Activated CD8-positive, alpha-beta memory T cell treated with anti-CD3 and anti-CD28 coated beads for 36 hours (primary cell): ENCODE measurements at regions not wholly inside any gene's neighbourhood (a gene's known extent, or its start where the extent isn't known, plus 50 kb on each side); places are given as distances from the start of the nearest gene placed in this dataset.
"Not testable (repeated sequence)": the region's sequence is repeated elsewhere in the genome, so short reads cannot be mapped to it uniquely, and the experiment has no call there.

Source experiments
- CTCF ChIA-PET: fragments of 350-600 bp; sonication (Branson Sonifier 250); formaldehyde crosslinking; loops from one replicate; lab custom pipeline; 2021; ENCODE audit warnings: antibody characterized with exemption; lab: Charles Lee
- POLR2A ChIA-PET: fragments of 350-600 bp; sonication (Branson Sonifier 250); formaldehyde crosslinking; loops from one replicate; lab custom pipeline; 2021; ENCODE audit warnings: antibody characterized with exemption; lab: Charles Lee

DNA sequence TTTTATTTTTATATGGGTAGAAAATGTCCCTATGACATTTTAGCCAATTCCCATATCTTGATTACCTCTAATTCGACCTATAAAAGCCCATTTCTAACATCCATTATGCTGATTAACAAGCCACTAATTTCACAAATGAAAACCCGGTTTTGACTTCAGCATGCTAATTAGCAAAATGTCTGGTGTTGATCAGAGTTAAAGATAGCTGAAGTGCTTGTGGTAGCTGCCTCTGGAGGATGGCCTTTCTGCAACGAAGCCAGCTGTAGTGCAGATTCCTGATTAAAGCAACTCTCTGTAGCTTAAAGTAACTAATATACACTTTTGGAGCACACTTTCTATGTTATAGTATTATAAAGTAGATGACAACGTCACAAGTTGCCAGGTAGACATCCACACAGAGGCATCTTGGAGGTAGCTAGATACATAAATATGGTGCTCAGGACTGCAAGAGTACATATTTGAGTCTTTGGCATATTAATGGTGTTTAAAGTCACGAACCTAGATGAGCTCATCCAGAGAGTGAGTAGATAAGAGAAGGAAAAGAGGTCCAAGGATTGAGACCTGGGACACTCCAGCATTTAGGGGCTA is 239.5 kb downstream of the BRINP2 start:
- CTCF ChIA-PET: no interaction called here
- POLR2A ChIA-PET: no interaction called here

DNA sequence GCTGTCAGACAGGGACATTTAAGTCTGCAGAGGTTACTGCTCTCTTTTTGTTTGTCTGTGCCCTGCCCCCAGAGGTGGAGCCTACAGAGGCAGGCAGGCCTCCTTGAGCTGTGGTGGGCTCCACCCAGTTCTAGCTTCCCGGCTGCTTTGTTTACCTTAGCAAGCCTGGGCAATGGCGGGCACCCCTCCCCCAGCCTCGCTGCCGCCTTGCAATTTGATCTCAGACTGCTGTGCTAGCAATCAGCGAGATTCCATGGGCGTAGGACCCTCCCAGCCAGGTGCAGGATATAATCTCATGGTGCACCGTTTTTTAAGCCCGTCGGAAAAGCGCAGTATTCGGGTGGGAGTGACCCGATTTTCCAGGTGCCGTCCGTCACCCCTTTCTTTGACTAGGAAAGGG is 235.6 kb downstream of the BRINP2 start:
- CTCF ChIA-PET, POLR2A ChIA-PET: not testable (repeated sequence)

DNA sequence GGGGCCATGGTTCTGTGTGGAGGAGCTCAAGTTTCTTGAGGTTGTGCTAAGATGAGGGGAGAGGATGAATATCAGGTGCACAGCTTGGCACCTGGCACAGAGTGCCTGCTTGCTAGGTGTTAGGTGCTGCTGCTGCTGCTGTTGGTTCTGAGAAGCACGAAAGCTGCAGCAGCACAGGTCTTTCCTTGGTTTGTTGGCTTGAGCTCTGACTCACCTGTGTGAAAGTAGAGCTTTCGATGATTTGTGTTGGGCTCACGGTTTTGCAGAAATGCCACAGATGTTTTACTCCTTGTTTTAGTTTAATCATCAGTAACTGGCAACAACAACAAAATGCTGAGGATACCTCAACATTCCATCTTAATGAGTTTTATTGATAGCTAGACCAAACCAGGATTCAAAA is 221.6 kb downstream of the BRINP2 start:
- CTCF ChIA-PET: no interaction called here
- POLR2A ChIA-PET: interaction anchor here (0.5 kb wide), 1 partner anchor 293 kb away, joined by 4 read pairs; no protein-coding TSS in a partner anchor

DNA sequence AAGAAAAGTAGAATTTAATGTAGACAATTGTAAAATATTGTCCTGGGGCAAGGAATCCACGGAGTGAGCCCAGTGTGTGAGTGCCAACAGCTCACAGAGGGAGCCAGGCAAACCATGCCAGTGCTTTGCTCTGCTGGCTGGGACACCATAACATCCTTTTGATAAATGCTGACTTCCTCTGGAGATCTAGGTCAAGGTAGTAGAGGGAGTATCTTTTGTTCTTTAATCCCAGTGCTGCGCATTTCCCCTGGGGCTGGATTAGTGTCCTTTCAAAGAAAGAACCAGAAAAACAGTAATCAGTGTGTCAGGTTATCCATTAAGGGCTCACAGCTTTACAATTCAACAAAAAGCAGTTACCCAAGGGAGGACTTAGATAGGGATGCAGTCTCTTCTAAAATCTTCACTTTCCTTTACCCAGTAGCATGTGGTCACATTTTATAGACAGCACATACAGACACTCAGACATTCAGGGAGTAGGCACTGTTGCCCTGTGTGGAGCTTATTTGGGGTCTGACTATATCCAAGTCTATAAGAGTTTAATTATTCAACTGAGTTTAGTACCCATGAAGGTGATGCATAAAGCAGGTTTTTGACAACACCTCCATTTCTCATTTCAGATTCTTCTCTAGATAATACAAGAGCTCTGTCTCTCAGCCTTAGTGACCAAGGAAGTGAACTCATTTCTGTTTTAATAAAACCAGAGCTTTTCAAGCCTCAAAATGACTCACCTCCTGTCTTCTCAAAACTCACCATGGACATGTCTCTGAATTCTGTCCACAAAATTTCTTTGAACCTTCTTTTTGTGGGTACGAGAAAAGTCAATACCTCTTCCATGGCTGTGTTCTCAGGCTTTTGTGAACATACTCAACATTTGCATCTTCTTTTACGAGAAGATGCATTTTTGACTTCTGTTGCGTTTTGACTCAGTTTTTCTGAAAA is 215.3 kb downstream of the BRINP2 start:
- CTCF ChIA-PET: no interaction called here

DNA sequence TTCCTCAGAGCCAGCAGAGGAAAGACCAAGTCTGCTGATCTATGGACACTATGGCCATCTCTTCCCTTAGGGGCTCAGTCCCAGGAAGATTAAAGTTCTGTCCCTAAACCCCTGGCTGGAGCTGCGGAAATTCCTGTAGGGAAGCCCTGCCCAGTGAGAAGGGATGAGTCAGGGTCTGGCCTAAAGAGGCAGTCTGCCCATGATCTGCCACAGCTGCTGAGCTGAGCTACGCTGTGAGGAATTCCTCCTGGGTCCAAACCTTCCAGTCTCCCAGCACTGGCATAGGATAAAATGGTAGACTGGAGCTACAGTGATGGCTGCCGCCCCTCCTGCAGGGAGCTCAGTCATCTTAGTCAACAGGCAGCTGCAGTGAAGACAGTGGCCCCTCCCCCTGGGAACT is 213.7 kb downstream of the BRINP2 start:
- POLR2A ChIA-PET: no interaction called here
- CTCF ChIA-PET: no interaction called here

More for the DNA sequence above, 215.3 kb downstream of the BRINP2 start:
- POLR2A ChIA-PET: no interaction called here

DNA sequence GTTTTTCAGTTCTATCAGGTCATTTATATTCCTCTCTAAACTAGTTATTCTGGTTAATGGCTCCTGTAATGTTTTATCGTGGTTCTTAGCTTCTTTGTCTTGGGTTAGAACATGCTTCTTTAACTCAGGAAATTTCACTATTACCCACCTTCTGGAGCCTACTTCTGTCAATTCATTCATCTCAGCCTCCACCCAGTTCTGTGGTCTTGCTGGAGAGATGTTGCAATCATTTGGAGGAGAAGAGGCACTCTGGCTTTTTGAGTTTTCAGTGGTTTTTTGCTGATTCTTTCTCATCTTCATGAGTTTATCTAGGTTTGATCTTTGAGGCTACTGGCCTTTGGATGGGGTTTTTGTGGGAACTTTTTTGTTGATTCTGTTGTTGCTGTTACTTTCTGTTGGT is 213.0 kb downstream of the BRINP2 start:
- POLR2A ChIA-PET: no interaction called here

DNA sequence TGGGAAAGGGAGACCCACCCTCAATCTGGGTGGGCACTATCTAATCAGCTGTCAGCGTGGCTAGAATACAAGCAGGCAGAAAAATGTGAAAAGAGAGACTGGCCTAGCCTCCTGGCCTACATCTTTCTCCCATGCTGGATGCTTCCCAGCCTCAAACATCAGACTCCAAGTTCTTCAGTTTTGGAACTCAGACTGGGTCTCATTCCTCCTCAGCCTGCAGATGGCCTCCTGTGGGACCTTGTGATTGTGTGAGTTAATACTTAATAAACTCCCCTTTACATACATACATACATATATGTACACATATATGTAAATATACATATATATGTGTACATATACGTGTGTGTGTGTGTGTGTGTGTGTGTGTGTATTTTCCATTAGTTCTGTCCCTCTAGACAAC is 207.1 kb downstream of the BRINP2 start:
- CTCF ChIA-PET: no interaction called here
- POLR2A ChIA-PET: no interaction called here

More for the DNA sequence above, 213.0 kb downstream of the BRINP2 start:
- CTCF ChIA-PET: no interaction called here

DNA sequence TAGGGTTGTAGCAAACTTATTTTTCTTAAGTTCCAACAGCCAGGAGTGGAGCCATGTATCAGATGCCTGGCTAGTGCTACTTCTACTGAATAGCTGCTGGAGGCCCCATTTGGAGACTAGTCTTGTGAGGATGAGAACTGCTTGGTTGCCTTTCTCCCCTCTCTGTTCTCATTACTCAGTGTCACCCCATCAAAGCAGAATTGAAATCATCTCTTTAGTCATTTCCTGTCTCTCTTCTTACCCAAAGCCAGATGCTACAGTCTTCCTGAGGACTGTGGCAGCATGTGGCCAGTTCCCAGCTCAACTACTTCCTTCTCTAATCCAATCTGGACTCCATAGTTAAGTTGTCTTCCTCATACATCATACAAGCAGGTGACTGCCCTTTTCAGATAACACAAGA is 197.5 kb downstream of the BRINP2 start:
- POLR2A ChIA-PET: no interaction called here
- CTCF ChIA-PET: no interaction called here

DNA sequence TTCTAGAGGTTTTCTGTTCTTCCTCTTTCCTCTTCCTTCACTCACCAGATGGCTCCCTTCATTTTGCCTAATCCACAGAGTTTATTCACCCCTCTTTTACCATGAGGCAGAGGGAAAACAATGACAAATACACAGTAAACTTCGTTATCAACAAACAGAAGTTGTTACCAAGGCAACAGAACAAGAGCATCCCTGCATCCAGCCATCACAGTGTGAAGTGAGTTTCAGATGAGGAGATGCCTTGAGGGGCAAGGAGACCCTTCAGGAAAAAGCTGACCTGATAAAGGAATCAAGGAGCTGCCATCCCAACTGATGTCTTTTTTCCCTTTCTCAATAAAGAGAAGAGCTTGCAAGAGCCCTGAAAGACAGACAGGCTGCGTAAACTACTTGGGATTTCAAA is 195.3 kb downstream of the BRINP2 start:
- ChIA-PET POLR2A (no interaction called here), CTCF (no interaction called here)

DNA sequence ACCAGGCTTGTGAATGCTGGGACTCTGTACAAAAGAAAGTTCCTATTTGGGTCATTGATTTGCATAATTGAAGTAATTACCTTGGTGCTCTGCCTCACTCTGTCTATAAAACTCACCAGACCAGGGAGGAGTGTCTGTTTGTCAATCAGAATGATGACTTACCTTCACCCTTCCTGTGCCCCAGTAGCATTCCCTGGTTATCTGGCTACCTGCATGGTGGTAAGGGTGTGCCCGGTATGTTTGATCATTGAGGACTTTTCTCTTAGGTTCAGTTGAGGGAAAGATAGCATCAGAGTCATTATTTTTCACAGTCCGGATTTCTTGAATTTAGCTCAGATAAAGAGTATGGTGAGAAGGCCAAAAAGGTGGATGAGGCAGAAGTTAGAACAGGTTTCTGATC is 190.0 kb downstream of the BRINP2 start:
- POLR2A ChIA-PET: no interaction called here
- CTCF ChIA-PET: no interaction called here

DNA sequence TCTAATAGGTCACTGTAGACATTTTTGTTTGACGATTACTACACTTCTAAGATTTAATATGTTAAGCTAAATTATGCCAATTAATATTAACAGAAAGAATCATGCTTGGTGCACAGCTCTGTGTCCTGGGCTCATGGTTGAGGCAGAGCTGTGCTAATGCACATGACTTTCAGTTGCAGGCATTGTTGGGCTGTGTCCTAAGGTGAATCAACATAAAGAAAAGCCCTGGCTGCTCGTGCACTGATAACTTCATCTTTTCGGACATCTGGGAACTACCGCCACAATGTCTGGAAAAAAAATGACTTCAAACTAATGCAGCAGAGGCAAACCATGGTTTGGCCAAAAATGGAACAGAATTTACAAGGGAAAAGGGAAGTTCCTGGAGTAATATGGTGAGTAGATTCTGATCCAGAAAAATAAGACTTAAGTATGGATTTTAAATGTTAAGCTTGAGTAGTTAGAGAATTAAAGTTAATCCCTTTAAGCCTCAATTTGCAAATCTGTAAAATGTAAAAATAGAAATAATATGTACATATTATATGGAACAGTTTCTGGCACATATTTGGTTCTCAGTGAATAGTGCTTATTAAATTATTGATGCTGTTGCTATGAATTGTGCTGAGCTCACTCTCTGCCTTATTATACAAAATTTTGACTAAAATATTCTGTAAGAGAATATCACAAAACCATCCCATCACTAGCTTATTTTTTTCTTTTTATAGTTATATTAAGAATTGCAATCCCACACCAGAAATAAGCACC is 186.1 kb downstream of the BRINP2 start:
- ChIA-PET POLR2A (no interaction called here), CTCF (no interaction called here)

DNA sequence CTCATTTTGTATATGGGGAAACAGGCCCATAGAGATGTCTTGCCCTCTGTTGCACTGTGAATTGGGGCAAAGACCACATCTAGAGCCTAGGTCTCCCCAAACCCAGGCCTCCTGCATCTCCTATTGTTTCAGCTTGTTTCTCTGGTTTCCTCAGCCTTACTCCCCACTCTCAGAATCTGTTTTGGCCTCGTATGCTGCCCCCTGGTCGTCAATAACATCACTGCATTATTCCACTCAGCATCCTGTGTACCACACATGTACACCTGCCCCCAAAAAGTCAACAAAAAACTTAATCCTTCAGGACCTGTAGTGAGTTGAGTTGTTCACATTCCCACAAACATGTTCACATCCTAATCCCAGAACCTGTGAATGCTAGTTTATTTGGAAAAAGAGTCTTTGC is 184.8 kb downstream of the BRINP2 start:
- ChIA-PET CTCF (no interaction called here), POLR2A (no interaction called here)

DNA sequence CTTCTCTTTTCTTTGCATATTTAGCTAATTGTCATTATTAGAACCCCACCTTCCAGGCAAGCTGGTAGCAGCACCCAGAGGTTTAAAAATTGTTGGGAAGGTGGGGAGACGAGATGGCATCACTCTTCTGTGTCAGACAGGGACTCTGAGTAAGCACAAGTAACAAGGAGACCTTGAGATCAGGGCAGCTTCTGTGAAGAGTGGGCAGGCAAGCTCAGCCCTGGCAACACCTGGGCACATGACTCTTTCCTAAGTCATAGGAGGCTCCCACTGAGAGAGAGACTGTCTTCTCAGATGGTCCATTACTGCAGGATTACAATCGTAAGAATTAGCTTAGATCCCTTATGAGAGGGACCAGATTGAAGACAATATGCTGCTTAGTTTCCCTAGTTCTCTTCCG is 183.5 kb downstream of the BRINP2 start:
- ChIA-PET POLR2A (no interaction called here), CTCF (no interaction called here)

DNA sequence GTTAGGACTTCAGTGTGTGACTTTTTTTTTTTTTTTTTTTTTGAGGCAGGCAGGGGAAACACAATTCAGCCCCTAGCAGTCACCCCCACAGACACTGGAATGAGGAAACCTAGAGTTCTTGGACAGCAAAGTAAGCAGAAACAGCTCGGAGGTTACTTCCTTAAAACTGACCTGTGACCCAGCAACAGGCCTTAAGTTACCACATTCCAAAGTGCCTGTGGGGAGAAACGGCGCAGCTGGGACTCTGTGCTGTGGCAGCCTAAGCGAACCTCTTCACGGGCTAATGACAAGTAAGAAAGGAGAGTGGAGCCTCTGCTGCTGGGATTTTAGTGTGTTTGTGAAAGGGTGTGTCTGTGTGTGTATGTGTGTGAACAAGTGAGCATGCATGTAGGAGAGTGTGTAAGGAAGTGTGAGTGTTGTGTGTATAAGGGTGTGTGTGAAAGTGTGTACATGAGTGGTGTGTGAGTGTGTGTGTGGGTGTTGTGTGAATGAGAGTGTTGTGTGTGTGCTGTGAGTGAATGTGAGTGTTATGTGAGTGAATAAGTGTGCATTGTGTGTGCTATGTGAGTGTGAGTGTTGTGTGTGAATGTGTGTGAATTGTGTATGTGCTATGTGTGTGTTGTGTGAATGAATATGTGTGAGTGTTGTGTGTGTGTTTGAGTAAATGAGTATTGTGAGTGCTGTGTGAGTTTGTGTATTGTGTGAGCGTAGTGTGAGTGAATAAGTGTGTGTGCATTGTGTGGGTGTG is 180.8 kb downstream of the BRINP2 start:
- ChIA-PET CTCF (no interaction called here), POLR2A (no interaction called here)

DNA sequence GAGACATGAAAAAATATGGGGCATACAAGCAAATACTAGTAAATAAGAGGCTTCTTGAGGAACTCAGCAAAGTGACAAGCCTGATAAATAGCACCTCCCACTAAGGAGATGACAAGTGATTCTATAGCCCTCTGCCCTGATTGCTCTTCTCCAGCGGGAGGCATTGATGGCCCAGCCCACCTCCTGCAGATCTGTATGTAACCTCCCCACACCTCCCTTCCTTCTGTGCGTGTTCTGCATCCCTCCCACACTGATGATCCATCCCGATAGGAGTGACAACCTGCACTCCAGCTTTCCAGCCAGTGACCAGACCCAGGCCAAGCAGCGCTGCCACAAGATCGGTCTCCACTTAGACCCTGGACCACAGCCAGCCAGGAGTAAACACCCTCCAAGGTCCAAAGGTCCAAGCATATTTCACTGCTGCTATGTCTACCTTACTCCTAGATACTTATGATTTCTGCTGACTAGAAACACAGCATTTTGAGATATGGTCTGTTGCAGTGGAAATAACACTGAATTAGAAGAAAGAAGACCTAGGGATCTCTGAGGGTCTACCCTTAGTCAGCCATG is 176.1 kb downstream of the BRINP2 start:
- CTCF ChIA-PET: no interaction called here

DNA sequence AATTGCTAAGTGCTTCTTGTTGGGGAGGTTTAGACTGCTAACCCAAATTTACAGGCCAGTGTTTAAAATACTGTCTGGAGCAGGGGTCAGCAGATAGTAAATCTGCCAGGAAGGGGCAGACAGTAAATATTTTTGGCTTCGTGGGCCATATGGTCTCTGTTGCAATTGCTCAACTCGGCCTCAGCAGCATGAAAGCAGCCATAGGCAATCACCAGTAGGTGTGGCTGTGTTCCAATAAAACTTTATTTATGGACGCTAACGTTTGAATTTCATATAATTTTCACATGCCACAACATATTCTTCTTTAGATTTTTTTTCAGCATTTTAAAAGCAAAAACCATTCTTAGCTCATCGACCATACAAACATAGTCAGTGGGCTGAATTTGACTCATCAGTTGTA is 172.7 kb downstream of the BRINP2 start:
- CTCF ChIA-PET: no interaction called here
- POLR2A ChIA-PET: no interaction called here

More for the DNA sequence above, 176.1 kb downstream of the BRINP2 start:
- POLR2A ChIA-PET: no interaction called here

DNA sequence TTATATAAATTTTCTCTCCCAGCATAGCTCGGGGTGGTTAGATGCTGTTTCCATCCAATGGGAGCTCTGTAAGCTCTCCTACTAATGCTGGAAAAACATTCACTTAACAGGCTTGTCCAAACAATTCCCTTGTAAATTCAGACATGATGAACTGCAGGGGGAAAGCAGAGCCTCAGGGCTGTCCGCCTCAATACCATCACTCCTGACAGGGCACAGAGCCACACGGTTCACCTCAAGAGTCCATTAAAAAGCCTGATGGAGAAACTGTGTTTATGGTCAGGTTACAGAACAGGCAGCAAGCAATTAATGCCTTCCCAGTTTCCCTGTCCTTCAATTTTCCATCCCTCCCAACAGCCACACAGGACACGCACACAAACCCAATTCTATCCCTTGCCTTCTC is 171.0 kb downstream of the BRINP2 start:
- ChIA-PET POLR2A (no interaction called here), CTCF (no interaction called here)

DNA sequence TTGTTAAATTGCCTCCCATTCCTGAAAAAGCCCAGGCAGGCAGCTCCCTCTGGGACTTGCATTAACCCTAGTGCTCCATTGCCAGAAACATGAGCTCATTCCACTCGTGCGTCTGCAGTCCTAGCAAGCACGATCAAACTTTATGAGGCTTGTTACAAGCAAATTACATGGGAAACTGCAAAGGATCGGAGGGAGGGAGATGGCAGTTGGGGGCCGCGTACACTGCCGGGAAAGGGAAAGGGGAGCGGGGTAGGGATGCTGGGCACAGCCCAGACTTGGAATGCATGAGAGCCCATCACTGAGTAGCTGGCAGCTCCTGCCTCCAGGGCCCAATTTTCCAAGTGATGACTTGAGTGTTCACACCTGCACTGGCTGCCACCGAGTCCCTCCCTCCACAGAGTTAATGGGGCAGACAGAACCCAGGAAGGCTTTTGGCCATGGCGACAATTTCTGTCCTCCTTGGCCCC is 169.9 kb downstream of the BRINP2 start:
- CTCF ChIA-PET: no interaction called here
- POLR2A ChIA-PET: no interaction called here

DNA sequence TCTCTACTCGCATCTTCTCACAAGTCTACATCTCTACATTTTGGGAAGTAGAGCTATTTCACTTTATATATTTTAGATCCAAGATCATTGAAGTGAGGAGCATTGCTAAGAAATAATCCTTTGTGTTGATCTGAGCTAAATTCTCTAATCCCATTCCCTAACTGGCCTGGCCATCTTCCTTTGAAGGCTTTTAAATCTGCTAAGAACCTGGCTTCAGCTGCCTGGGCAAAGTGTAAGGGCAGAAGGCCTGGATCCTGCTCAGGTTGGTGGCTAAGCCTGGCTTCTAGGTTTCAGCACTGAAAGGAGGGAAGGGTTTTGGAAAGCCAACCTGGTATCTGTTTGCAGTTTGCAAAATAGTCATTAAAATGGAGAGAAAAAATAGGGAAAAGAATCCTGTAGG is 167.6 kb downstream of the BRINP2 start:
- POLR2A ChIA-PET: no interaction called here
- CTCF ChIA-PET: no interaction called here
